Glutamatergic neuron (in vitro differentiated cells): ENCODE measurements at regions not wholly inside any gene's neighbourhood (a gene's known extent, or its start where the extent isn't known, plus 50 kb on each side); places are given as distances from the start of the nearest gene placed in this dataset.

Experiments used
- DNase-seq: peaks from one replicate; pipeline ENCODE4 v3.0.0; 2022
- H3K27ac Mint-ChIP-seq: one replicate; pipeline ENCODE4 v1.8.0; 2020; ENCODE audit warnings: mild to moderate bottlenecking, mixed read lengths, inconsistent platforms; ENCODE audit not compliant: unreplicated experiment
- H3K27me3 Mint-ChIP-seq: one replicate; pipeline ENCODE4 v1.8.0; 2020; ENCODE audit warnings: mild to moderate bottlenecking, moderate library complexity, mixed read lengths, inconsistent platforms; ENCODE audit not compliant: unreplicated experiment
- H3K36me3 Mint-ChIP-seq: one replicate; pipeline ENCODE4 v1.8.0; 2020; ENCODE audit warnings: mild to moderate bottlenecking, mixed read lengths, inconsistent platforms; ENCODE audit not compliant: unreplicated experiment
- H3K4me1 Mint-ChIP-seq: one replicate; pipeline ENCODE4 v1.8.0; 2020; ENCODE audit warnings: mild to moderate bottlenecking, low read depth, mixed read lengths, inconsistent platforms; ENCODE audit not compliant: unreplicated experiment
- H3K4me3 Mint-ChIP-seq: one replicate; pipeline ENCODE4 v1.8.0; 2020; ENCODE audit warnings: mild to moderate bottlenecking, mixed read lengths, inconsistent platforms; ENCODE audit not compliant: unreplicated experiment
- H3K9me3 Mint-ChIP-seq: one replicate; pipeline ENCODE4 v1.8.0; 2020; ENCODE audit warnings: mild to moderate bottlenecking, moderate library complexity, mixed read lengths, inconsistent platforms; ENCODE audit not compliant: unreplicated experiment
- TF ChIP-seq, protein P1 (sequence below): fragments of 200-600 bp; sonication (generic); IDR thresholded peaks from one replicate; pipeline ENCODE4 v1.5.0; 2021; ENCODE audit not compliant: partially characterized antibody, unreplicated experiment

DNA sequence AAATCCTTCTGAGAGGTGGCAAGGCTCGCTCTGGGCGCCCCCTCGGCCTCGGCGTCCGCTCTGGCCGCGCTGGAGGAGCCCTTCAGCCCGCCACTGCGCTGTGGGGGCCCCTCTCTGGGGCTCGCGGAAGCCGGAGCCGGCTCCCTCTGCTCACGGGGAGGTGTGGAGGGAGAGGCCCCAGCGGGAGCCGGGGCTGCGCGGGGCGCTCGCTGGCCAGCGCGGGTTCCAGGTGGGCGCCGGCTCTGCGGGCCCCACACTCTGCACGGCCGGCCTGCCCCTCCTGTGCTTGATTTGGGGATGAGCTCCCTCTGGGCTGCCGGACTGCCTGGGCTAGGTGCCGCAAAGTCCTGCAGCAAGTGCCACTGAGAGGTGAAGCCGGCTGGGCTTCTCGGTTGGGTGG is 1260.7 kb upstream of the PRMT6 start:
- H3K27ac Mint-ChIP-seq: no peak overlapping the region
- H3K4me3 Mint-ChIP-seq: no peak overlapping the region
- H3K36me3 Mint-ChIP-seq: no peaks in the 10 kb centered on the region
- H3K4me1 Mint-ChIP-seq: no peaks in the 10 kb centered on the region
- H3K9me3 Mint-ChIP-seq: no peaks in the 10 kb centered on the region
- TF ChIP-seq, protein P1, sequence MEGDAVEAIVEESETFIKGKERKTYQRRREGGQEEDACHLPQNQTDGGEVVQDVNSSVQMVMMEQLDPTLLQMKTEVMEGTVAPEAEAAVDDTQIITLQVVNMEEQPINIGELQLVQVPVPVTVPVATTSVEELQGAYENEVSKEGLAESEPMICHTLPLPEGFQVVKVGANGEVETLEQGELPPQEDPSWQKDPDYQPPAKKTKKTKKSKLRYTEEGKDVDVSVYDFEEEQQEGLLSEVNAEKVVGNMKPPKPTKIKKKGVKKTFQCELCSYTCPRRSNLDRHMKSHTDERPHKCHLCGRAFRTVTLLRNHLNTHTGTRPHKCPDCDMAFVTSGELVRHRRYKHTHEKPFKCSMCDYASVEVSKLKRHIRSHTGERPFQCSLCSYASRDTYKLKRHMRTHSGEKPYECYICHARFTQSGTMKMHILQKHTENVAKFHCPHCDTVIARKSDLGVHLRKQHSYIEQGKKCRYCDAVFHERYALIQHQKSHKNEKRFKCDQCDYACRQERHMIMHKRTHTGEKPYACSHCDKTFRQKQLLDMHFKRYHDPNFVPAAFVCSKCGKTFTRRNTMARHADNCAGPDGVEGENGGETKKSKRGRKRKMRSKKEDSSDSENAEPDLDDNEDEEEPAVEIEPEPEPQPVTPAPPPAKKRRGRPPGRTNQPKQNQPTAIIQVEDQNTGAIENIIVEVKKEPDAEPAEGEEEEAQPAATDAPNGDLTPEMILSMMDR: no peak
- no peak for DNase-seq
- peaks cover 2% of the 10 kb centered on the region for H3K27me3 Mint-ChIP-seq

DNA sequence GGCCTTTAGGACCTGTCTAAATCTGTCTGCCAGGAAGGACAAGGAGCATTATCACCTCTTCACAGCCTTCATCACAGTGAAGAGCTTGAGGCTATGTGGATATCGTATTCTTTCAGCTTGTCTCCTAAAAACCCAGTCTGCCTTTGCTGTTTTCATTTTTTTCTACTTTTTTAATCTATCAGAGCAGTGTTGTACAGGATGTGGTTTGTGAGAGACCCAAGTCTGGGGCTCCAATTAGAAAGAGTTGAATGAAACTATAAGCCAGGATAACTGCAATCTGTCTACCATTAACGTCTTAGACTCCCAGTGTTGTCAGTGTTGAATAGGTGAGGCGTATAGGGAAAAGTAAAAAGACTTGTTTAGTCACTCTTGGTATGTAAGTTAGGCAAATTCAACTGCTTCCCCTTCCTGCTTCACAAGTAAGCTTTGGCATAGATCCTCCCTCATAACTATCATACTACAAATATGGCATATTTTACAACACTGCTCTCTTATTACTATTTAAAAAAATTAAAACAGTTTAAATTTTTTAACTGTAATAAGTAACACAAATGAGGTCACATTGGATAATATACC is 1225.8 kb upstream of the PRMT6 start:
- no peak overlapping the region for H3K27ac Mint-ChIP-seq
- no peaks in the 10 kb centered on the region for H3K36me3 Mint-ChIP-seq
- H3K9me3 Mint-ChIP-seq: no peaks in the 10 kb centered on the region
- TF ChIP-seq, protein P1: no peak
- H3K4me1 Mint-ChIP-seq: no peaks in the 10 kb centered on the region
- H3K27me3 Mint-ChIP-seq: peaks cover 2% of the 10 kb centered on the region
- DNase-seq: no peak
- no peak overlapping the region for H3K4me3 Mint-ChIP-seq

DNA sequence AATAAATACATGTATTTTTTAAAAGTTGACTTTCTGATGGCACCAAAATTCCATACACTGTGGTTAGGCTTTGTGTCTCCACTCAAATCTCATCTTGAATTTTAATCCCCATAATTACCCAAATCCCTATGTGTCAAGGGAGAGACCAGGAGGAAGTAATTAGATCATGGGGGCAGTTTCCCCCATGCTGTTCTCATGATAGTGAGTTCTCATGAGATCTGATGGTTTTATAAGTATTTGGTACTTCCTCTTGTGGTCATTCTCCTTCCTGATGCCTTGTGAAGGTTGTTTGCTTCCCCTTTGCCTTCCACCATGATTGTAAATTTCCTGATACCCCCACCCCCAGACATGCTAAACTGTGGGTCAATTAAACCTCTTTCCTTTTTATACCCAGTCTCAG is 1218.4 kb upstream of the PRMT6 start:
- no peak for DNase-seq
- peaks cover 3% of the 10 kb centered on the region for H3K27me3 Mint-ChIP-seq
- H3K27ac Mint-ChIP-seq: no peak overlapping the region
- H3K4me3 Mint-ChIP-seq: no peak overlapping the region
- TF ChIP-seq, protein P1: no peak
- H3K36me3 Mint-ChIP-seq: no peaks in the 10 kb centered on the region
- H3K9me3 Mint-ChIP-seq: no peaks in the 10 kb centered on the region
- no peaks in the 10 kb centered on the region for H3K4me1 Mint-ChIP-seq

DNA sequence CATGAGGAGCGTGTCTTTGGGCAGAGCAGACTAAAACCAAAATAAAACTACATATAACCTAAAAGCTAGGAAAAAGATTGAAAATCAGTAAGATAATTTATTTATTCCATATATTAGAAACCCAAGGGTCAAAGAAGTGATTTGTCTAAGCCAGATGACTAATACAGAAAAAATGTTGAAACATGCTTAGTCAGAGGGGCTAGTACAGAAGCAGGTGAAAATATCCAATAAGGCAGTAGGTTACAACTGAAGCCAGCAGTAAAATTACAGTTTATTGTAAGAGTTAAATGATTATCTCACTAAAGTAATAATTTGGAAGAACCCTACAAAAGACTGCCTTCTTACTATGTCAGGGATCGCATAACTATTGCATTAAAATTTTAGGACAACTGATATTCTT is 1190.9 kb upstream of the PRMT6 start:
- H3K27ac Mint-ChIP-seq: no peak overlapping the region
- DNase-seq: no peak
- no peak overlapping the region for H3K4me3 Mint-ChIP-seq
- TF ChIP-seq, protein P1: no peak
- no peaks in the 10 kb centered on the region for H3K9me3 Mint-ChIP-seq
- H3K27me3 Mint-ChIP-seq: peaks cover 2% of the 10 kb centered on the region
- H3K4me1 Mint-ChIP-seq: no peaks in the 10 kb centered on the region
- no peaks in the 10 kb centered on the region for H3K36me3 Mint-ChIP-seq

DNA sequence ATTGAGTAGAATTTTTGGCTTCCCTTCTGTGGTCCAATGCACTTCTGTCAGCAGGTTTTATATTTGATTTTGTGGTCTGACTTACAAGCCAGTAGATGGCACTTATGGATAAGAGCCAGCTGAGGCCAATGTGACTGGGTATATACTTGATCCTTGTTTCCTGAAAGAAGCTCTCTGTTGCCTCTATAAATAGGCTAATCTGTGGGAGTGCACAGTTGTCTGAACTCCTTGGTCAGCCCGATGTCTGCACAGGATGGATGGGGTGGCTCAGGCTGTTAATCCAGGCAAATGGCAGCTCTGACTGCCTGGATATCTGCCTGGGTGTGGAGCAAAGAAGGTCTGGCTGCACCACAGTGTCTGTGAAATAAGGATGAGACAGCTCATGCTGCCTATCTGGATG is 1183.7 kb upstream of the PRMT6 start:
- H3K9me3 Mint-ChIP-seq: no peaks in the 10 kb centered on the region
- H3K27ac Mint-ChIP-seq: no peak overlapping the region
- no peaks in the 10 kb centered on the region for H3K27me3 Mint-ChIP-seq
- DNase-seq: no peak
- no peaks in the 10 kb centered on the region for H3K4me1 Mint-ChIP-seq
- TF ChIP-seq, protein P1: no peak
- no peaks in the 10 kb centered on the region for H3K36me3 Mint-ChIP-seq
- no peak overlapping the region for H3K4me3 Mint-ChIP-seq
